ENCODE measurements at regions not wholly inside any gene's neighbourhood (a gene's known extent, or its start where the extent isn't known, plus 50 kb on each side); places are given as distances from the start of the nearest gene placed in this dataset.

DNA sequence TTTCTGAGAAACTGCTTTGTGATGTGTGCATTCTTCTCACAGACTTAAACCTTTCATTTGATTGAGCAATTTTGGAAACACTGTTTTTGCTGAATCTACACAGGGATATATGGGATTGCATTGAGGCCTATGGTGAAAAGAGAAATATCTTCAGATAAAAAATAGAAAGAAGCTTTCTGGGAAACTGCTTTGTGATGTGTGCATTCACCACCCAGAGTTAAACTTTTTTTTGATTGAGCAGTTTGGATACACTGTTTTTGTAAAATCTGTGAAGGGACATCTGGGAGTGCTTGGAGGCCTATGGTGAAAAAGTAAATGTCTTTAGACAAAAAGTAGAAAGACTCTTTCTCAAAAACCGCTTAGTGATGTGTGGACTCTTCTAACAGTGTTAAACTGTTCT lies 1683.8 kb downstream of the UQCRFS1 start:
- peaks cover 51 to 62% of the 10 kb centered on the region in 2 donors for H3K36me3 Mint-ChIP-seq
- H3K27ac Mint-ChIP-seq: no peak overlapping the region
- H3K9me3 Mint-ChIP-seq: peaks cover 43 to 48% of the 10 kb centered on the region in 2 donors
- no peak for ATAC-seq
- no peak for DNase-seq (ENCODE audit: low spot score in 2 of 2)

GRCh38 chr19:27522223-27522622 lies 1690.7 kb downstream of the UQCRFS1 start:
- DNase-seq (ENCODE audit: low spot score in 2 of 2): no peak
- Mint-ChIP-seq H3K9me3 (peaks cover 6 to 16% of the 10 kb centered on the region in 2 donors), H3K27ac (no peak overlapping the region), H3K36me3 (peaks cover 11 to 15% of the 10 kb centered on the region in 2 donors)
- no peak for ATAC-seq

Data from activated naive CD4-positive, alpha-beta T cell treated with anti-CD3 and anti-CD28 coated beads, Interleukin-2, amount 50 U/mL, for 72 hours (primary cell).